ENCODE measurements at regions not wholly inside any gene's neighbourhood (a gene's known extent, or its start where the extent isn't known, plus 50 kb on each side); places are given as distances from the start of the nearest gene placed in this dataset.

DNA sequence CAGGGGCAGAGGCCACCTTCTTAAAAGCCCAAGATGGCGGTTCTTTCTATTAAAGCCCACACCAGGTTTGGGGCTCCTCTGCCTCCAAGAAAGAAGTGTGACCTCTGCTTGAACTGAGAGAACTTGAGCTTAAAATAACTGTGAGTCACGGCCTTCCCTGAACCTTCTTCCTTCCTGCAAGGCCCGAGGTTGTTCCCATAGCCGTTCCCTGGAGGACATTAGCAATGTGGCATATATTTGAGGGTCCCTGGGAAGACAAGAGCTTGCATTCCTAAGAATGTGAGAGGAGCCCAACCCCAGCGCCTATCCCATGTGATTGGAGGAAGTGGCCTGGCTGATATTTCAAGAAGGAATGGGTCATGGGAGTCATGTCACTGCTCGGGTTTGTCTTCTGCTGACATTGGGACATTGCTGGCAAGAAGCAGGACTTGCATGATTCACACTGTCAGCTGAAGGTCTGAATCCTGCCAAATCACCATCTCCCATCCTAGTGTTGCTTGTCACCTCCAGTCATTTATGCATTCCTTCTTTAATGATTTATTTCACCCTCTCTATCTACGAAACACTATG lies 168.1 kb downstream of the TRIB2 start:
- Histone ChIP-seq H3K9me3 (no peaks in the 10 kb centered on the region), H3K27me3 (no peaks in the 10 kb centered on the region), H3K36me3 (no peaks in the 10 kb centered on the region), H3K4me1 (peaks cover 8% of the 10 kb centered on the region), H3K4me3 (no peak overlapping the region), H3K27ac (peak overlapping the region; percentile 13)
- WGBS, result 42% methylated on average over 7 of the region's 7 CpGs
- TF ChIP-seq POLR2AphosphoS5 (IDR thresholded peaks at IDR 0.05), result peak in 2 of 3 donors; percentile 45
- TF ChIP-seq POLR2A (IDR thresholded peaks at IDR 0.05), result no peak
- DNase-seq (ENCODE audit: low spot score in 2 of 2), result peak; percentile 77 to 79

DNA sequence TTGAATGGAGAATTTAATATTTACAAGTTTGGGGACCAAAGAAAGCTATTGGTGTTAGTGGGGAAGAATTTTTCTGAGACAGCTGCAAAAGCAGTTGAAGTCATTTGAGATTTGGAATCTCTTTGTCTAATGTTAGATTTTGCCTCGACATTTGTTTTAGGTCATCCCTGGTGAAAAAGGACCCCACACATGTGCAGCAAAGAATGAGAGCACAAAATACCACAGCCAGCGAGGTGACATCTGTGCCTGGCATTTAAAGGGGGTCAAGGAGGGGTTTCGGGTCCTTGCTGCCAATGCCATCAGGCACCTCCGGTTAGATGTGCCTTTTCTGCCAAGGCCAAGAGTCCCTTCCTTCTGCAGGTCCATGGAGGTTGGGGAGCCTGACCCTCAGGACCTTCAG lies 173.3 kb downstream of the TRIB2 start:
- Histone ChIP-seq H3K9me3 (no peaks in the 10 kb centered on the region), H3K27ac (no peak overlapping the region), H3K27me3 (no peaks in the 10 kb centered on the region), H3K36me3 (no peaks in the 10 kb centered on the region), H3K4me1 (no peaks in the 10 kb centered on the region), H3K4me3 (no peak overlapping the region)
- 85% methylated on average over 4 of the region's 4 CpGs for WGBS
- TF ChIP-seq EP300 (IDR thresholded peaks at IDR 0.05) (no peak), POLR2AphosphoS5 (IDR thresholded peaks at IDR 0.05) (no peak), POLR2A (IDR thresholded peaks at IDR 0.05) (no peak), CTCF (IDR thresholded peaks at IDR 0.05) (no peak)
- DNase-seq (ENCODE audit: low spot score in 2 of 2), result no peak

DNA sequence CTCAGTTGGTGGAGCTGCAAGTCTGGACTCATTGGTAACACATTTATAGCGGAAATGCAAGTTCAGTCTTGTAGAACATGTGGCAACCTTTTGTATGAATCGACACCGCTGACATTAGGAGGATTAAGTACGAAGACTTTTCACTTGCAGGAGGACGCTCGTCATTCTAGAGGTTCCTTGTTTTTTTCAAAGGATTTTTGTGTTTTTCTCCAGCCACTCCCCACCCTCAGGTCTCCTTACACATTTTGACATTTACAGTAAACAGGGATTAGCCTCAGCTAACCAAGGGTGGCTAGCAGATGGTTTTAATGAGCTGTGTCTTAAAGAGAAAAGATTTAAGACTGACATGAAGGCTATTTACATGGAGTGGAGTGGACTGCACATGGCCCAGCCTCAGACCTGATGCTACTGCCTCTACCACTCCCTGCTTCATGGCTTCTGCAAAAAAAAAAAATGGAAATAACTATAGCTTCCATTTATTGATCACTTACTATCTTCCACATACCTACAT lies 173.8 kb downstream of the TRIB2 start:
- H3K4me1 ChIP-seq, result no peaks in the 10 kb centered on the region
- no peaks in the 10 kb centered on the region for H3K9me3 ChIP-seq
- H3K36me3 ChIP-seq, result no peaks in the 10 kb centered on the region
- 75% methylated on average over 6 of the region's 6 CpGs for WGBS
- TF ChIP-seq EP300 (IDR thresholded peaks at IDR 0.05) (no peak), POLR2AphosphoS5 (IDR thresholded peaks at IDR 0.05) (no peak), POLR2A (IDR thresholded peaks at IDR 0.05) (no peak), CTCF (IDR thresholded peaks at IDR 0.05) (no peak)
- H3K27ac ChIP-seq, result no peak overlapping the region
- H3K27me3 ChIP-seq, result no peaks in the 10 kb centered on the region
- H3K4me3 ChIP-seq, result no peak overlapping the region
- DNase-seq (ENCODE audit: low spot score in 2 of 2), result no peak

GRCh38 chr2:12895017-12895416 lies 178.3 kb downstream of the TRIB2 start:
- Histone ChIP-seq H3K27ac (no peak overlapping the region), H3K9me3 (no peaks in the 10 kb centered on the region), H3K27me3 (no peaks in the 10 kb centered on the region), H3K4me3 (no peak overlapping the region), H3K36me3 (no peaks in the 10 kb centered on the region), H3K4me1 (peaks cover 4% of the 10 kb centered on the region)
- no peak for DNase-seq (ENCODE audit: low spot score in 2 of 2)
- TF ChIP-seq POLR2A (IDR thresholded peaks at IDR 0.05) (no peak), POLR2AphosphoS5 (IDR thresholded peaks at IDR 0.05) (no peak), EP300 (IDR thresholded peaks at IDR 0.05) (no peak), CTCF (IDR thresholded peaks at IDR 0.05) (no peak)
- 86% methylated on average over 2 of the region's 2 CpGs for WGBS

- Histone ChIP-seq H3K4me3 (no peak overlapping the region), H3K9me3 (no peaks in the 10 kb centered on the region), H3K4me1 (peaks cover 4% of the 10 kb centered on the region), H3K27me3 (no peaks in the 10 kb centered on the region), H3K36me3 (no peaks in the 10 kb centered on the region), H3K27ac (no peak overlapping the region)
- no peak for TF ChIP-seq POLR2AphosphoS5 (IDR thresholded peaks at IDR 0.05)
- no peak for TF ChIP-seq EP300 (IDR thresholded peaks at IDR 0.05)
- no peak for TF ChIP-seq POLR2A (IDR thresholded peaks at IDR 0.05)
- no peak for TF ChIP-seq CTCF (IDR thresholded peaks at IDR 0.05)
- DNase-seq (ENCODE audit: low spot score in 2 of 2), result no peak
- WGBS, result 60% methylated on average over 4 of the region's 4 CpGs
These were observed 179.7 kb downstream of the TRIB2 start for GRCh38 chr2:12896318-12896982.

Data from suprapubic skin (tissue), 4 donors.